ENCODE measurements at regions not wholly inside any gene's neighbourhood (a gene's known extent, or its start where the extent isn't known, plus 50 kb on each side); places are given as distances from the start of the nearest gene placed in this dataset.

- ChIA-PET POLR2A (no interaction called here), CTCF (no interaction called here)
- no peaks in the 10 kb centered on the region for H3K4me1 ChIP-seq (ENCODE audit: control insufficient read depth, insufficient read depth, low read length)
- intact Hi-C loops (cut with micrococcal nuclease; ENCODE audit: unreplicated experiment) (no loop called here), in situ Hi-C loops (cut with HindIII; ENCODE audit: low pct_unique_long_range_greater_than_20kb, low sequenced_read_pairs) (no loop called here)
- no TSS peak for BruUV-seq (replicated peaks)
- no peak overlapping the region for H3K4me3 ChIP-seq (ENCODE audit: low read depth in 2 of 2, low read length in 2 of 2)
- no peaks in the 10 kb centered on the region for H3K27me3 ChIP-seq (ENCODE audit: control insufficient read depth, insufficient read depth, low read length)
- ATAC-seq = no peak
- H3K27ac ChIP-seq (ENCODE audit: low read length) = no peak overlapping the region
- no peaks in the 10 kb centered on the region for H3K36me3 ChIP-seq (ENCODE audit: control insufficient read depth, insufficient read depth, low read length)
- no peak for TF ChIP-seq POLR2AphosphoS5 (IDR thresholded peaks at IDR 0.05; ENCODE audit: low read depth, low read length)
- no peaks in the 10 kb centered on the region for H3K9me3 ChIP-seq (ENCODE audit: control insufficient read depth, insufficient read depth, low read depth, low read length)
- DNase-seq (ENCODE audit: low read depth, low spot score) = no peak
These were observed 665.7 kb downstream of the CDH8 start for GRCh38 chr16:61370564-61370963.

DNA sequence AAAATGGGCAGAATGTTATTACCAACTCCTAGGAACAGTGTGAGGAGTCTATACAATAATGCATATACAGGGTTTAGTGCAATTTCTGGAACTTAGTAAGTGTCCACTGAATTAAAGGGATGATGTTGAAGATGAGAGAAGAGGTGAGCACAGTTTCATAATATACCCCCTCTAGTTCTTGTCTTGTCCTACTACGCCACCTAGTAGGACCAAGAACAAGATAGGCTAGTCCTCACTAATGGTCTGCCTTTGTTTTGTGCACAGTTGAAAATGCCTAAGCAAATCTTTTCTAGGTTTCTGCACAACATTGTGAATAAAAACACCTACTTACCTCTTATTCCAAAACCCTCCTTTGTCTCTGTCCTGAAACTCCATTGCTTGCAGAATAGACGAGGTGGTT, 670.2 kb downstream of the CDH8 start:
- H3K36me3 ChIP-seq (ENCODE audit: control insufficient read depth, insufficient read depth, low read length) = no peaks in the 10 kb centered on the region
- no peak for ATAC-seq
- POLR2A ChIA-PET = no interaction called here
- in situ Hi-C loops (cut with HindIII; ENCODE audit: low pct_unique_long_range_greater_than_20kb, low sequenced_read_pairs) (no loop called here), intact Hi-C loops (cut with micrococcal nuclease; ENCODE audit: unreplicated experiment) (no loop called here)
- DNase-seq (ENCODE audit: low read depth, low spot score) = no peak
- no peaks in the 10 kb centered on the region for H3K27me3 ChIP-seq (ENCODE audit: control insufficient read depth, insufficient read depth, low read length)
- no TSS peak for BruUV-seq (replicated peaks)
- no peak for TF ChIP-seq SIN3A (IDR thresholded peaks at IDR 0.05; ENCODE audit: borderline replicate concordance, insufficient read depth, low read depth, low read length)
- TF ChIP-seq, protein P1, sequence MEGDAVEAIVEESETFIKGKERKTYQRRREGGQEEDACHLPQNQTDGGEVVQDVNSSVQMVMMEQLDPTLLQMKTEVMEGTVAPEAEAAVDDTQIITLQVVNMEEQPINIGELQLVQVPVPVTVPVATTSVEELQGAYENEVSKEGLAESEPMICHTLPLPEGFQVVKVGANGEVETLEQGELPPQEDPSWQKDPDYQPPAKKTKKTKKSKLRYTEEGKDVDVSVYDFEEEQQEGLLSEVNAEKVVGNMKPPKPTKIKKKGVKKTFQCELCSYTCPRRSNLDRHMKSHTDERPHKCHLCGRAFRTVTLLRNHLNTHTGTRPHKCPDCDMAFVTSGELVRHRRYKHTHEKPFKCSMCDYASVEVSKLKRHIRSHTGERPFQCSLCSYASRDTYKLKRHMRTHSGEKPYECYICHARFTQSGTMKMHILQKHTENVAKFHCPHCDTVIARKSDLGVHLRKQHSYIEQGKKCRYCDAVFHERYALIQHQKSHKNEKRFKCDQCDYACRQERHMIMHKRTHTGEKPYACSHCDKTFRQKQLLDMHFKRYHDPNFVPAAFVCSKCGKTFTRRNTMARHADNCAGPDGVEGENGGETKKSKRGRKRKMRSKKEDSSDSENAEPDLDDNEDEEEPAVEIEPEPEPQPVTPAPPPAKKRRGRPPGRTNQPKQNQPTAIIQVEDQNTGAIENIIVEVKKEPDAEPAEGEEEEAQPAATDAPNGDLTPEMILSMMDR (IDR thresholded peaks at IDR 0.05) = no peak
- no peak for TF ChIP-seq TCF7L2 (IDR thresholded peaks at IDR 0.05; ENCODE audit: low read depth, low read length)
- TF ChIP-seq POLR2AphosphoS5 (IDR thresholded peaks at IDR 0.05; ENCODE audit: low read depth, low read length) = no peak
- no peak for TF ChIP-seq REST (IDR thresholded peaks at IDR 0.05; ENCODE audit: insufficient read depth in 1 of 2, low read depth in 2 of 2, low read length in 1 of 2)
- no peak overlapping the region for H3K4me3 ChIP-seq (ENCODE audit: low read depth in 2 of 2, low read length in 2 of 2)
- H3K4me1 ChIP-seq (ENCODE audit: control insufficient read depth, insufficient read depth, low read length) = no peaks in the 10 kb centered on the region
- no peak overlapping the region for H3K27ac ChIP-seq (ENCODE audit: low read length)
- CTCF ChIA-PET = no interaction called here
- H3K9me3 ChIP-seq (ENCODE audit: control insufficient read depth, insufficient read depth, low read depth, low read length) = no peaks in the 10 kb centered on the region

DNA sequence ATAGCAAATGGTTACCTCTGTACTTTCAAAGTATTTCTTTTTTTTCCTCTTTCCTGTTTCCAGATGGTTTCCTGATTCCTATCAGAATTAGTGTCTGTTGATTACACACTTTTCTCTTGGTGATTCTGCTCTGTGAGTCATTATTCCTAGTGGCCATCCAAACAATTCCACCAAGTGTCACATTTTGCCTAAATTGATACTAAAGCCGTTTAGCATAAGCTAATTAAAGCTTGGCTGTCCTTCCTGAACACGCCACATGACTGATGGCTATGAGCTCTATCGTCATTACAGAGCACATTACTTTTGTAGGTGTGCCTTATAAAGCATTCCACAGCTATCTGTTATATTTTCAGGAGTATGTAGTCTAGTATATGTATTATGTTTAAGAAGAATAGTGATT, 671.2 kb downstream of the CDH8 start:
- no TSS peak for BruUV-seq (replicated peaks)
- H3K36me3 ChIP-seq (ENCODE audit: control insufficient read depth, insufficient read depth, low read length) = no peaks in the 10 kb centered on the region
- H3K9me3 ChIP-seq (ENCODE audit: control insufficient read depth, insufficient read depth, low read depth, low read length) = no peaks in the 10 kb centered on the region
- DNase-seq (ENCODE audit: low read depth, low spot score) (no peak), ATAC-seq (no peak)
- in situ Hi-C loops (cut with HindIII; ENCODE audit: low pct_unique_long_range_greater_than_20kb, low sequenced_read_pairs) (no loop called here), intact Hi-C loops (cut with micrococcal nuclease; ENCODE audit: unreplicated experiment) (no loop called here)
- H3K27me3 ChIP-seq (ENCODE audit: control insufficient read depth, insufficient read depth, low read length) = no peaks in the 10 kb centered on the region
- H3K27ac ChIP-seq (ENCODE audit: low read length) = no peak overlapping the region
- TF ChIP-seq POLR2AphosphoS5 (IDR thresholded peaks at IDR 0.05; ENCODE audit: low read depth, low read length) = no peak
- no peak for TF ChIP-seq TCF7L2 (IDR thresholded peaks at IDR 0.05; ENCODE audit: low read depth, low read length)
- TF ChIP-seq SIN3A (IDR thresholded peaks at IDR 0.05; ENCODE audit: borderline replicate concordance, insufficient read depth, low read depth, low read length) = no peak
- TF ChIP-seq, protein P1 (IDR thresholded peaks at IDR 0.05) = no peak
- no peak for TF ChIP-seq REST (IDR thresholded peaks at IDR 0.05; ENCODE audit: insufficient read depth in 1 of 2, low read depth in 2 of 2, low read length in 1 of 2)
- H3K4me1 ChIP-seq (ENCODE audit: control insufficient read depth, insufficient read depth, low read length) = no peaks in the 10 kb centered on the region
- POLR2A ChIA-PET = no interaction called here
- CTCF ChIA-PET = no interaction called here
- H3K4me3 ChIP-seq (ENCODE audit: low read depth in 2 of 2, low read length in 2 of 2) = no peak overlapping the region

All from Panc1 (cell line).